Right lobe of liver (tissue), 6 donors: ENCODE measurements at regions not wholly inside any gene's neighbourhood (a gene's known extent, or its start where the extent isn't known, plus 50 kb on each side); places are given as distances from the start of the nearest gene placed in this dataset.
A peak's percentile ranks its signal among the peaks of the same experiment; 100 is the strongest.

Source experiments
- ATAC-seq, 4 donors: fragments of 200-7000 bp; cut with Tn5 transposase; one replicate each; pipeline ENCODE4 v1.9.1; 2020; ENCODE audit warnings: mild to moderate bottlenecking in 4 of 4, moderate library complexity in 4 of 4
- DNase-seq, 3 donors: peaks; one replicate each; pipeline ENCODE4 v3.0.0-alpha.2; 2020
- H3K27ac ChIP-seq, 3 donors: fragments of 200-600 bp; one replicate each; pipeline ENCODE4 v1.8.0; 2022
- H3K27me3 ChIP-seq, 2 donors: fragments of 200-600 bp; one replicate each; pipeline ENCODE4 v1.8.0; 2022
- H3K36me3 ChIP-seq, 4 donors: fragments of 200-600 bp; sonication (generic) in 1 of 4; one replicate each; pipeline versions ENCODE4 v1.5.1 to v1.8.0; 2017 to 2022; ENCODE audit warnings: control low read depth in 1 of 4
- H3K4me1 ChIP-seq, 4 donors: fragments of 200-600 bp; sonication (generic) in 1 of 4; one replicate each; pipeline versions ENCODE4 v1.5.1 to v1.8.0; 2017 to 2022; ENCODE audit warnings: control low read depth in 1 of 4
- H3K4me3 ChIP-seq, 3 donors: fragments of 200-600 bp; one replicate each; pipeline ENCODE4 v1.8.0; 2022
- H3K9me3 ChIP-seq, 4 donors: fragments of 200-600 bp; sonication (generic) in 1 of 4; one replicate each; pipeline versions ENCODE4 v1.5.1 to v1.8.0; 2017 to 2022; ENCODE audit warnings: control low read depth in 1 of 4
- CTCF ChIP-seq, 4 donors: fragments of 200-600 bp in 3 of 4; fragments of 450-650 bp in 1 of 4; IDR thresholded peaks; one replicate each; pipeline versions ENCODE4 v1.5.1 to v1.8.0; 2016 to 2022; ENCODE audit warnings: antibody characterized with exemption in 4 of 4, mild to moderate bottlenecking in 2 of 4
- POLR2A ChIP-seq: fragments of 450-650 bp; IDR thresholded peaks from one replicate; pipeline ENCODE4 v1.6.1; 2017; ENCODE audit warnings: antibody characterized with exemption, mild to moderate bottlenecking
- WGBS: methylation state at CpG from one replicate; pipeline ENCODE4 v1.1.6; 2018; ENCODE audit warnings: low coverage, low lambda C conversion rate; ENCODE audit not compliant: insufficient coverage; ENCODE audit errors: missing lambda C conversion rate; 5-methylcytosine and 5-hydroxymethylcytosine counted together
- intact Hi-C, 2 donors: fragments of 100-400 bp; cut with DNase I; formaldehyde crosslinking; loops; one replicate each; pipeline versions ENCODE4 v1.11.2 to v1.14.1; 2022
- donor health status: DM: no; HTN: yes; CAD: no.
- donor health status: DM: no; HTN: no; CAD: no.
- donor health status: DM: no; HTN: no; CAD: no.
- donor health status: DM: no; HTN: yes; CAD: no.
- donor health status: DM: no; HTN: yes; CAD: no.

DNA sequence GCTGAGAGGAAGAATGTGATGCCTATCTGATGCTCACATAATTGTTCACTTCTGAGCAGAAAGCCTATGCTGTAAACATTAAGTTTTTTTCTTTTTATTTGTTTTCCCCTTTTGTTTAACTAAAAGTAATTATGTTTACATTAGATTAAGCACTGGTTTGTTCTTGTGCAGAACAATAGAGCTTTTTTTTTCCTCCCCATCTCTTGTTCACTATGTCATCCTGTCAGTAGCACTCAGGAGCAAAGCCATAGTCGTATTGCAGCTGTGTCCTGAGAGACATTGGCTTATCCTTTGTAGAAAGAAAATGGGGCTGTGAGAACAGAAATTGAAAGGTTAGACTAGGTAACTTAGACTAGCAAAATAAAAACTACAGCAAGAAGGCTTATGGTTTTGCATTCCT is 301.8 kb upstream of the RAG2 start:
- no peaks in the 10 kb centered on the region for H3K27me3 ChIP-seq
- WGBS: 5% methylated on average over 1 of the region's 1 CpG
- no peaks in the 10 kb centered on the region for H3K4me1 ChIP-seq
- DNase-seq (no peak), ATAC-seq (no peak)
- H3K27ac ChIP-seq: no peak overlapping the region
- intact Hi-C loops: no loop called here
- no peaks in the 10 kb centered on the region for H3K9me3 ChIP-seq
- TF ChIP-seq POLR2A: no peak
- H3K4me3 ChIP-seq: no peak overlapping the region
- H3K36me3 ChIP-seq: no peaks in the 10 kb centered on the region

DNA sequence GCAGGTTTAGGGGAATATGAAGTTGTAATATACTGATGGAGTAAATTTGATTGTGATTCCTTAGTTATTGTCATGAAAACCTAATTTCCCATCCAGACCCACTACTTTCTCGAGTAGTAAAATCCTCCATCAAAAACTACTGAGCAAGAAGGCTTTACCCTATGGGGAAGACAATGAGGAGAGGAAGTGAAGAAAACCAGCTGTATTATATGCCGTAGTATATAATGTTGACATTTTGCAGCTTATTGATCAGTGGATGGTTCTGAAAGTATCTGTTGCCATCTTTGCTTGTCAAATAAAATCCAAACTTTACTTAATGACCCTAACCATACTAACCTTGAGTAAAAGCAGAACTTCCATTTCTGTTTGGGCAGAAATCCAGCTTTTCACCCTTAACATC is 292.8 kb upstream of the RAG2 start:
- 21% methylated on average over 2 of the region's 2 CpGs for WGBS
- H3K9me3 ChIP-seq: no peaks in the 10 kb centered on the region
- DNase-seq (no peak), ATAC-seq (no peak)
- H3K27ac ChIP-seq: no peak overlapping the region
- intact Hi-C loops: no loop called here
- TF ChIP-seq CTCF (IDR thresholded peaks at IDR 0.05) (no peak), POLR2A (no peak)
- H3K36me3 ChIP-seq: no peaks in the 10 kb centered on the region
- H3K4me1 ChIP-seq: no peaks in the 10 kb centered on the region
- H3K27me3 ChIP-seq: no peaks in the 10 kb centered on the region
- H3K4me3 ChIP-seq: no peak overlapping the region

- Histone ChIP-seq H3K36me3 (no peaks in the 10 kb centered on the region), H3K27ac (no peak overlapping the region), H3K27me3 (no peaks in the 10 kb centered on the region), H3K4me3 (no peak overlapping the region), H3K9me3 (no peaks in the 10 kb centered on the region), H3K4me1 (no peaks in the 10 kb centered on the region)
- DNase-seq (peak in 2 of 3 donors; percentile 34 to 45), ATAC-seq (peak; percentile 56 to 96 (median 68))
- intact Hi-C loops: no loop called here
- WGBS: 62% methylated on average over 2 of the region's 2 CpGs
- TF ChIP-seq POLR2A: no peak
- TF ChIP-seq CTCF (IDR thresholded peaks at IDR 0.05): no peak
These were observed 292.2 kb upstream of the RAG2 start for GRCh38 chr11:36890121-36890679.

GRCh38 chr11:36885154-36885553 is 287.1 kb upstream of the RAG2 start:
- Histone ChIP-seq H3K27ac (no peak overlapping the region), H3K4me3 (no peak overlapping the region), H3K27me3 (no peaks in the 10 kb centered on the region), H3K36me3 (no peaks in the 10 kb centered on the region), H3K9me3 (no peaks in the 10 kb centered on the region), H3K4me1 (no peaks in the 10 kb centered on the region)
- TF ChIP-seq CTCF (IDR thresholded peaks at IDR 0.05): no peak
- TF ChIP-seq POLR2A: no peak
- 100% methylated on average over 1 of the region's 3 CpGs for WGBS
- ATAC-seq (no peak), DNase-seq (no peak)
- intact Hi-C loops: no loop called here

DNA sequence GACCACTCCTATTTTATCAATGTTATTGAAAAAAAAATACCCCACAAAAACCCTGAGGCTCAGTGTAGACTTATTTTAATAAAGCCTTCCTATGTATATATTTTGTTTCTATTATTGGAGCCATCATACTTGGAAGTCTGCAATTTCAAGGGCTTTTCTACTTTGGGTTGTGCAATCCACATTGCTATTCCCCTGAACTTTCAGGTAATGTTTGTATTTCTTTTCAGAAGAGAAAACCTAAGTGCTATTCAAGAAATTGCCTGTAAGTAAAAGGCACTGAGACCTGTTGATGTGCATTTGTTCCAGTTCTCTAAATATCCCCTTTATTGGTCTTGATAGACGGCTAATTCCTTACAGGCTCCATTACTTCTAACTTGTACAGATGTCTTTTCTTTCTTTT is 280.7 kb upstream of the RAG2 start:
- Histone ChIP-seq H3K9me3 (no peaks in the 10 kb centered on the region), H3K36me3 (no peaks in the 10 kb centered on the region), H3K27ac (no peak overlapping the region), H3K4me3 (no peak overlapping the region), H3K4me1 (no peaks in the 10 kb centered on the region), H3K27me3 (no peaks in the 10 kb centered on the region)
- ATAC-seq: no peak
- intact Hi-C loops: no loop called here
- 91% methylated on average over 1 of the region's 1 CpG for WGBS
- DNase-seq: no peak
- TF ChIP-seq POLR2A: no peak
- no peak for TF ChIP-seq CTCF (IDR thresholded peaks at IDR 0.05)
